RPMI7951 (cell line): ENCODE measurements at regions not wholly inside any gene's neighbourhood (a gene's known extent, or its start where the extent isn't known, plus 50 kb on each side); places are given as distances from the start of the nearest gene placed in this dataset.

Experiments
- DNase-seq: peaks from one replicate; pipeline ENCODE4 v3.0.0-alpha.2; 2012; ENCODE audit warnings: low read depth

- DNase-seq: no peak
These were observed 354.2 kb downstream of the RBM43 start for GRCh38 chr2:150907466-150907865.

GRCh38 chr2:150903461-150903860 lies 358.2 kb downstream of the RBM43 start:
- DNase-seq: no peak

- DNase-seq: no peak
These were observed 358.6 kb downstream of the RBM43 start for GRCh38 chr2:150903055-150903454.

- no peak for DNase-seq
These were observed 360.8 kb downstream of the RBM43 start for GRCh38 chr2:150900913-150901312.

GRCh38 chr2:150895968-150896367 lies 365.7 kb downstream of the RBM43 start:
- DNase-seq: no peak

- peak; percentile 79 for DNase-seq
These were observed 372.5 kb downstream of the RBM43 start for GRCh38 chr2:150889141-150889540.

GRCh38 chr2:150888337-150888736 lies 373.3 kb downstream of the RBM43 start:
- DNase-seq: peak; percentile 47

GRCh38 chr2:150887926-150888325 lies 373.7 kb downstream of the RBM43 start:
- no peak for DNase-seq

- no peak for DNase-seq
These were observed 375.8 kb downstream of the RBM43 start for GRCh38 chr2:150885774-150886386.

GRCh38 chr2:150885236-150885635 lies 376.4 kb downstream of the RBM43 start:
- no peak for DNase-seq

- DNase-seq: no peak
These were observed 378.1 kb downstream of the RBM43 start for GRCh38 chr2:150883613-150883895.

- no peak for DNase-seq
These were observed 378.7 kb downstream of the RBM43 start for GRCh38 chr2:150882751-150883612.

- DNase-seq: no peak
These were observed 380.7 kb downstream of the RBM43 start for GRCh38 chr2:150880986-150881385.

GRCh38 chr2:150878356-150878755 lies 383.3 kb downstream of the RBM43 start:
- DNase-seq: peak; percentile 48

GRCh38 chr2:150876251-150876950 lies 385.3 kb downstream of the RBM43 start:
- DNase-seq: no peak

GRCh38 chr2:150873396-150873772 lies 385.9 kb upstream of the RND3 start:
- DNase-seq: no peak

GRCh38 chr2:150872756-150873395 lies 385.4 kb upstream of the RND3 start:
- no peak for DNase-seq

- DNase-seq: peak; percentile 30
These were observed 379.0 kb upstream of the RND3 start for GRCh38 chr2:150866431-150866830.

GRCh38 chr2:150863691-150864090 lies 376.2 kb upstream of the RND3 start:
- DNase-seq: no peak

GRCh38 chr2:150860301-150860700 lies 372.8 kb upstream of the RND3 start:
- no peak for DNase-seq

- no peak for DNase-seq
These were observed 372.4 kb upstream of the RND3 start for GRCh38 chr2:150859877-150860276.

- no peak for DNase-seq
These were observed 371.7 kb upstream of the RND3 start for GRCh38 chr2:150859162-150859561.

- no peak for DNase-seq
These were observed 370.9 kb upstream of the RND3 start for GRCh38 chr2:150858382-150858781.
